Ishikawa (cell line): ENCODE measurements at regions not wholly inside any gene's neighbourhood (a gene's known extent, or its start where the extent isn't known, plus 50 kb on each side); places are given as distances from the start of the nearest gene placed in this dataset.

Experiments used
- CEBPB ChIP-seq: IDR thresholded peaks from 2 replicates; pipeline ENCODE4 v1.6.1; 2012
- CREB1 ChIP-seq: IDR thresholded peaks from 2 replicates; pipeline ENCODE4 v1.6.1; 2012; ENCODE audit warnings: low read depth
- EGR1 ChIP-seq: IDR thresholded peaks from 2 replicates; pipeline ENCODE4 v1.6.1; 2012
- EP300 ChIP-seq: IDR thresholded peaks from 2 replicates; pipeline ENCODE4 v1.6.1; 2012; ENCODE audit warnings: borderline replicate concordance
- FOXM1 ChIP-seq: IDR thresholded peaks from 2 replicates; pipeline ENCODE4 v1.6.1; 2012; ENCODE audit warnings: low read depth, borderline replicate concordance
- NFIC ChIP-seq: IDR thresholded peaks from 2 replicates; pipeline ENCODE4 v1.6.1; 2012
- RAD21 ChIP-seq: IDR thresholded peaks from 2 replicates; pipeline ENCODE4 v1.6.1; 2012; ENCODE audit warnings: low read depth
- TAF1 ChIP-seq: IDR thresholded peaks from 2 replicates; pipeline ENCODE4 v1.6.1; 2012; ENCODE audit warnings: low read depth, mild to moderate bottlenecking
- TCF12 ChIP-seq: IDR thresholded peaks from 2 replicates; pipeline ENCODE4 v1.6.1; 2012; ENCODE audit warnings: low read depth
- TEAD4 ChIP-seq: IDR thresholded peaks from 2 replicates; pipeline ENCODE4 v1.6.1; 2012
- ZBTB7A ChIP-seq: IDR thresholded peaks from 2 replicates; pipeline ENCODE4 v1.6.1; 2012; ENCODE audit warnings: low read depth
- TF ChIP-seq, protein P1 (sequence below): IDR thresholded peaks from 2 replicates; pipeline ENCODE4 v1.6.1; 2012
- TF ChIP-seq, protein P2 (sequence below): IDR thresholded peaks from 2 replicates; pipeline ENCODE4 v1.6.1; 2012; ENCODE audit warnings: low read depth, mild to moderate bottlenecking
- TF ChIP-seq, protein P3 (sequence below): IDR thresholded peaks from 2 replicates; pipeline ENCODE4 v1.6.1; 2012

DNA sequence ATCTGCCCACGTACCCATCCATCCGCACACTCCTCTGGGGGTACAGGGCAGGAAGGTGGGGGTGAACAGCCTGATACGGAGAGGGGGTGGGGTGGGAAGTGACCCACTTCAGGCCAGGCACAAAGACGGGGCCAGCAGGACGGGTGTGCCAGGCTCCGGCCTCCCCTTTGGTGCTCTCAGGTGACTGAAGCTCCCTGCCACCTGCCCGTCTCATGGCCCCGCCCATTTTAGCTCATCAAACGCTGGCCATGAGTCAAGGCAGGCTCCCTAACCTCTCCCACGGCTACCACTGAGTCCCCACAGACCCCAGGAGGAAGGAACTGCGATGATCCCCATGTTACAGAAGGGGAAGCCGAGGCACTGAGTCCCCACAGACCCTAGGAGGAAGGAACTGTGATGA lies 109.6 kb downstream of the CRYAA start:
- TF ChIP-seq ZBTB7A: no peak
- no peak for TF ChIP-seq TAF1
- TF ChIP-seq CREB1: no peak
- TF ChIP-seq, protein P1, sequence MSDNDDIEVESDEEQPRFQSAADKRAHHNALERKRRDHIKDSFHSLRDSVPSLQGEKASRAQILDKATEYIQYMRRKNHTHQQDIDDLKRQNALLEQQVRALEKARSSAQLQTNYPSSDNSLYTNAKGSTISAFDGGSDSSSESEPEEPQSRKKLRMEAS: no peak
- no peak for TF ChIP-seq EP300
- no peak for TF ChIP-seq TEAD4
- TF ChIP-seq, protein P2, sequence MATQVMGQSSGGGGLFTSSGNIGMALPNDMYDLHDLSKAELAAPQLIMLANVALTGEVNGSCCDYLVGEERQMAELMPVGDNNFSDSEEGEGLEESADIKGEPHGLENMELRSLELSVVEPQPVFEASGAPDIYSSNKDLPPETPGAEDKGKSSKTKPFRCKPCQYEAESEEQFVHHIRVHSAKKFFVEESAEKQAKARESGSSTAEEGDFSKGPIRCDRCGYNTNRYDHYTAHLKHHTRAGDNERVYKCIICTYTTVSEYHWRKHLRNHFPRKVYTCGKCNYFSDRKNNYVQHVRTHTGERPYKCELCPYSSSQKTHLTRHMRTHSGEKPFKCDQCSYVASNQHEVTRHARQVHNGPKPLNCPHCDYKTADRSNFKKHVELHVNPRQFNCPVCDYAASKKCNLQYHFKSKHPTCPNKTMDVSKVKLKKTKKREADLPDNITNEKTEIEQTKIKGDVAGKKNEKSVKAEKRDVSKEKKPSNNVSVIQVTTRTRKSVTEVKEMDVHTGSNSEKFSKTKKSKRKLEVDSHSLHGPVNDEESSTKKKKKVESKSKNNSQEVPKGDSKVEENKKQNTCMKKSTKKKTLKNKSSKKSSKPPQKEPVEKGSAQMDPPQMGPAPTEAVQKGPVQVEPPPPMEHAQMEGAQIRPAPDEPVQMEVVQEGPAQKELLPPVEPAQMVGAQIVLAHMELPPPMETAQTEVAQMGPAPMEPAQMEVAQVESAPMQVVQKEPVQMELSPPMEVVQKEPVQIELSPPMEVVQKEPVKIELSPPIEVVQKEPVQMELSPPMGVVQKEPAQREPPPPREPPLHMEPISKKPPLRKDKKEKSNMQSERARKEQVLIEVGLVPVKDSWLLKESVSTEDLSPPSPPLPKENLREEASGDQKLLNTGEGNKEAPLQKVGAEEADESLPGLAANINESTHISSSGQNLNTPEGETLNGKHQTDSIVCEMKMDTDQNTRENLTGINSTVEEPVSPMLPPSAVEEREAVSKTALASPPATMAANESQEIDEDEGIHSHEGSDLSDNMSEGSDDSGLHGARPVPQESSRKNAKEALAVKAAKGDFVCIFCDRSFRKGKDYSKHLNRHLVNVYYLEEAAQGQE: no peak

DNA sequence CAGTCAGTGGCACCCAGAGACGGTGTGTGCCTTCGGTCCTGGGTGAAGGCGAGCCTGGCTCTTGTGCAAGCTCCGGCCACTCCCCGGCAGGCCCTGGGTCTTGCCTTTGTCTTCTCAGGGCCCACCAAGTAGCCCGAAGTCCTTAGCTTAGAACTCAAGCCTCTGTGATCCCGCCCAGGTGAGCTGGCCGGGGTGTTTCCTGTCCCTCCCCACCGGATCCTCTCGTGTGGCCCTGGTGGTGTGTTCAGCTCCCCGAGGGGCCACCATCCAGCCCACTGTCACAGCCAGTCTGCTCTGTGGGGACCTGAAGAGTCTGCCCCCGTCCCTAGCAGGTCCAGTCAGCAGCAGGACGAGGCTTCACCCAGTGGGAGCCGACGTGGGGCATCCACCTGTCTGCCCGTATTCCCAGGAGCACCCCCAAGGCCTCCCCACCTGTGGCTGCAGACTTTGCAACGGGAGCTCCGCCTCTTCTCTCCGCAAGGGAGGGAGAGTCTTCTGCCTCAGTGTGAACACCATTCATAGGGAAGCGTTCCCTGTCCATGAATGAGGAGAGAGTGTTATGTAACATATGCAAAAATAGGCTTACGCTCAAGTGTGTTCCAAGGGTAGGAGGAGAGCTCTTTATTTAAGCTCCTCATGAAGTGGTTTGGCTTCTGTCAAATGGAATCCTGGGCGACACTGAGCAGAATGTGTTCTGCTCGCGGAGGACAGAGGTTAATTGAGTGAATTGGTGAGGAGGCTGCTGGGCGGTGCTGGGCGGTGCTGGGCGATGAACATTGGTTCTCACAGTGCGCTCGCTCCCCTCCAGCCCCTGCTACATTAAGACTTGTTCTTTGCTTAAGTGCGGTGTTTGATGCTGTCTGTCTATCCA lies 108.9 kb downstream of the CRYAA start:
- TF ChIP-seq, protein P3, sequence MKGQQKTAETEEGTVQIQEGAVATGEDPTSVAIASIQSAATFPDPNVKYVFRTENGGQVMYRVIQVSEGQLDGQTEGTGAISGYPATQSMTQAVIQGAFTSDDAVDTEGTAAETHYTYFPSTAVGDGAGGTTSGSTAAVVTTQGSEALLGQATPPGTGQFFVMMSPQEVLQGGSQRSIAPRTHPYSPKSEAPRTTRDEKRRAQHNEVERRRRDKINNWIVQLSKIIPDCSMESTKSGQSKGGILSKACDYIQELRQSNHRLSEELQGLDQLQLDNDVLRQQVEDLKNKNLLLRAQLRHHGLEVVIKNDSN: no peak

DNA sequence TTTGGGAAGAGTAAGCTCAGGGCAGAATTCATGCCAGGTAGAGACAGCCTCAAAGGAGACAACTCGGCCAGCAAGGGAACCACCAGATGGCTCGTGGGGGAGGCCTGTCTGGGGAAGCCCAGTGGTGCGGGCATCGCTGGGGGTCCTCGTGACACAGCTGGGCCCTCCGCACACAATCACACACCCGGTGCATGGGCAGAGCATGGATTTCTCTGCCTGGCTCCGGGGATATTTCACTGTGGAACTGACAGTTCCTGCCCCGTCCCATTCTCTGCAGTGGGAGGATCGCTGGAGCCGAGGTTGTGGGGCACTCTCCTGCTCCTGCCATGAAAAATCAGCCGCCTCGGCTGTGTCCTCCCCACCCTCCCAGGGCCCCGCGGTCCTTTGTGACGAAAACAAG lies 108.0 kb downstream of the CRYAA start:
- TF ChIP-seq NFIC: no peak
- no peak for TF ChIP-seq RAD21
- TF ChIP-seq, protein P3: no peak

DNA sequence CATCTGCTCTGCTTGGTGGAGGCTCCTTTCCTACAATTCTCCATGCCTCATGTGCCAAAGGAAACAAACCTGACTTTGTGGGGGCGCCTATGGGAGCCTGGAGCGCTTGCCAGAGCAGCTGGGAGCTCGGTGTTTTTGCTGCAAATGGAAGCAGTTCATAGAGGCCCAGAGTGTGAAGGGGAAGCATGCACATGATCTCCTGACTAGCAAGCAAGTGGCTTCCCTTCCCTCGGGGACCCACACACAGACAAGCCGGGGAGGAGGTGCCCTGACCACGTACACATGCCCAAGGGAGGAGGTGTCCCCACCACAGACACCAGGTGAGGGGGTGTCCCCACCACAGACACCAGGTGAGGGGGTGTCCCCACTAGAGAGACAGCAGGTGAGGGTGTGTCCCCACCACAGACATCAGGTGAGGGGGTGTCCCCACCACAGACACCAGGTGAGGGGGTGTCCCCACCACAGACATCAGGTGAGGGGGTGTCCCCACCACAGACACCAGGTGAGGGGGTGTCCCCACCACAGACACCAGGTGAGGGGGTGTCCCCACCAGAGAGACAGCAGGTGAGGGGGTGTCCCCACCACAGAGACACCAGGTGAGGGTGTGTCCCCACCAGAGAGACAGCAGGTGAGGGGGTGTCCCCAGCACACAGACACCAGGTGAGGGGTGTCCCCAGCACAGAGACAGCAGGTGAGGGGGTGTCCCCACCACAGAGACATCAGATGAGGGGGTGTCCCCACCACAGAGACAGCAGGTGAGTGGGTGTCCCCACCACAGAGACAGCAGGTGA lies 106.8 kb downstream of the CRYAA start:
- no peak for TF ChIP-seq TCF12
- TF ChIP-seq, protein P2: no peak
- TF ChIP-seq ZBTB7A: no peak
- no peak for TF ChIP-seq EGR1
- no peak for TF ChIP-seq TAF1
- no peak for TF ChIP-seq CEBPB
- TF ChIP-seq, protein P1: no peak
- no peak for TF ChIP-seq RAD21
- TF ChIP-seq EP300: no peak
- no peak for TF ChIP-seq FOXM1

DNA sequence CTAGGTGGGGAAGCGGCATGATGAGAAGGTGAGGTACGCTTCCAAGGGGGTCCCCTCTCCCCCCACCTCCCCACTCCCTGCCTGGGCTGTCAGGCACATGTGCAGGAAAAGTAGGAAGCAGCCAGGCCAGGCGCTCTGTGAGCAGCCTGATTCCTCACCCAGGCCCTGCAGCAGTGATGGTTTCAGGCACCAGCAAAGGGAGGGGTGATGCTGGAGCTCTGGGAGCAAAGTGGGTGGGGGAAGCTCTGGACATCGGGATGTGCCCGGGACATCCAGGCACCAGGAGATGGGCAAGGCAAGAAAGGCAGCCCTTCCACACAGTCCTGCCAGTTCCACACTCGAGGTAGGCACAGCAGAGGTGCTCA lies 106.1 kb downstream of the CRYAA start:
- TF ChIP-seq, protein P1: no peak
- TF ChIP-seq, protein P2: no peak
- TF ChIP-seq NFIC: no peak
- no peak for TF ChIP-seq FOXM1
- TF ChIP-seq RAD21: no peak
